ENCODE measurements at regions not wholly inside any gene's neighbourhood (a gene's known extent, or its start where the extent isn't known, plus 50 kb on each side); places are given as distances from the start of the nearest gene placed in this dataset.

DNA sequence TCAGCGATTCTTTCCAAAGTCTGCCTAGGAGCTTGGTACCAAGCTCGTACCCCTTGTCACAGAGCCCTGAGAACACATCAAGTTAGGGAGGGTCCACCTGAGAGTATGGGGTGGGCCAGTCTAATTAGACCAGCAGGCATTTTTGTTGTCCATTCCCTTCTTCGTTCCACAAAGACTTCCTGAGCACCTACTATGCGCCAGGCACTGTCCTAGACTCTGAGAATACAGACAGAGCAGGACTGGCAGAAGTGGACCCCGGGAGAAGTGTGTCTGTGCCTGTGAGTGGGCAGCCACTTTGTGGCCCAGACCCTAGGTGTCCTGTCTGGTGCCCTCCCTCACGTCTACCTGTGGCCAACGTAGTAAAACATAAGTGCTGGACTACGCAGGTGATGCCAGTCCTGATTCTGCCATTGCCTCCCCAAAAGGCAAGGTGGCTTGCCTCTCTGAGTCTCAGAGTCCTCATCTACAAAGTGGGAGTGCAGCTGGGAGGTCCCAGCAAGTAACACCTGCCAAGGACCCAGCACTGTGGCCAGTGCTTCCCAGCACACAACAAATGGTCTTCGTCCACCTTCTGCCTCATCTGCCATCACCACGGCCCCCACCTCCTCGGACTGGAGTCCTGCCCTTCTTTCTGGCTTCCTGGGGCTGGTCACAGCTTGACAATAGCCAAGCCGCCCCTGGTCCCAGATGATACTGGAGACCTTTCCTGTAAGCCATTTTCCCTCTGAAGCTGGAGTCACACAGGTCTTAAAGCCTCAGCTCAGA lies 54.3 kb upstream of the DUSP5 start:
- TF ChIP-seq POLR2A (IDR thresholded peaks at IDR 0.05) = no peak
- TF ChIP-seq, protein P1, sequence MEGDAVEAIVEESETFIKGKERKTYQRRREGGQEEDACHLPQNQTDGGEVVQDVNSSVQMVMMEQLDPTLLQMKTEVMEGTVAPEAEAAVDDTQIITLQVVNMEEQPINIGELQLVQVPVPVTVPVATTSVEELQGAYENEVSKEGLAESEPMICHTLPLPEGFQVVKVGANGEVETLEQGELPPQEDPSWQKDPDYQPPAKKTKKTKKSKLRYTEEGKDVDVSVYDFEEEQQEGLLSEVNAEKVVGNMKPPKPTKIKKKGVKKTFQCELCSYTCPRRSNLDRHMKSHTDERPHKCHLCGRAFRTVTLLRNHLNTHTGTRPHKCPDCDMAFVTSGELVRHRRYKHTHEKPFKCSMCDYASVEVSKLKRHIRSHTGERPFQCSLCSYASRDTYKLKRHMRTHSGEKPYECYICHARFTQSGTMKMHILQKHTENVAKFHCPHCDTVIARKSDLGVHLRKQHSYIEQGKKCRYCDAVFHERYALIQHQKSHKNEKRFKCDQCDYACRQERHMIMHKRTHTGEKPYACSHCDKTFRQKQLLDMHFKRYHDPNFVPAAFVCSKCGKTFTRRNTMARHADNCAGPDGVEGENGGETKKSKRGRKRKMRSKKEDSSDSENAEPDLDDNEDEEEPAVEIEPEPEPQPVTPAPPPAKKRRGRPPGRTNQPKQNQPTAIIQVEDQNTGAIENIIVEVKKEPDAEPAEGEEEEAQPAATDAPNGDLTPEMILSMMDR (IDR thresholded peaks at IDR 0.05) = no peak
